HEK293 (cell line): ENCODE measurements at regions not wholly inside any gene's neighbourhood (a gene's known extent, or its start where the extent isn't known, plus 50 kb on each side); places are given as distances from the start of the nearest gene placed in this dataset.

Source experiments
- CTCF ChIA-PET: fragments of 350-600 bp; formaldehyde crosslinking; extraction: SDS; loops from one replicate; lab custom pipeline; 2021; ENCODE audit warnings: antibody characterized with exemption; lab: Yijun Ruan, JAX
- POLR2A ChIA-PET: fragments of 300-600 bp; formaldehyde crosslinking; extraction: SDS; loops from one replicate; lab custom pipeline; 2020; ENCODE audit warnings: antibody characterized with exemption, inconsistent platforms; lab: Yijun Ruan, JAX
- H3K27ac ChIP-seq: fragments of 200-500 bp; sonication (Bioruptor generic); 2 replicates; pipeline ENCODE4 v1.5.1; 2014; ENCODE audit warnings: low read depth, low read length, control low read depth, inconsistent platforms; ENCODE audit errors: extremely low read depth
- H3K36me3 ChIP-seq, 2 experiments: fragments of 200-500 bp in 1 of 2; sonication (Bioruptor generic) in 1 of 2; 1 replicate in 1 of 2; 2 replicates in 1 of 2; pipeline ENCODE4 v1.5.1; 2014 to 2017; ENCODE audit warnings: inconsistent platforms in 2 of 2, low read length in 2 of 2; ENCODE audit not compliant: control insufficient read depth in 2 of 2, insufficient read depth in 1 of 2
- H3K4me1 ChIP-seq: fragments of 200-500 bp; sonication (Bioruptor generic); 2 replicates; pipeline ENCODE4 v1.5.1; 2014; ENCODE audit warnings: mild to moderate bottlenecking, low read length, inconsistent platforms; ENCODE audit not compliant: control insufficient read depth, insufficient read depth
- H3K4me3 ChIP-seq: 2 replicates; pipeline ENCODE4 v1.5.1; 2011; ENCODE audit warnings: low read depth, mild to moderate bottlenecking, control low read depth, low read length, moderate library complexity
- H3K9me3 ChIP-seq: fragments of 200-500 bp; sonication (Bioruptor generic); 2 replicates; pipeline ENCODE4 v1.5.1; 2014; ENCODE audit warnings: low read depth, low read length, inconsistent platforms; ENCODE audit not compliant: control insufficient read depth, insufficient read depth
- HOXC10 ChIP-seq: sonication (generic); formaldehyde crosslinking; IDR thresholded peaks from 2 replicates; pipeline ENCODE4 v1.8.1; 2023; ENCODE audit warnings: mild to moderate bottlenecking, missing genetic modification reagents
- IKZF3 ChIP-seq: fragments of 450-650 bp; IDR thresholded peaks from 2 replicates; pipeline ENCODE4 v1.5.0; 2018; ENCODE audit warnings: missing biosample characterization, mild to moderate bottlenecking, missing genetic modification characterization, moderate library complexity
- MZF1 ChIP-seq: fragments of 450-650 bp; formaldehyde crosslinking; IDR thresholded peaks from 2 replicates; pipeline ENCODE4 v1.5.1; 2017; ENCODE audit warnings: missing biosample characterization, missing genetic modification characterization, borderline replicate concordance
- PRDM1 ChIP-seq: fragments of 450-650 bp; formaldehyde crosslinking; IDR thresholded peaks from 2 replicates; pipeline ENCODE4; 2016; ENCODE audit warnings: missing biosample characterization, missing genetic modification characterization
- SP7 ChIP-seq: fragments of 450-650 bp; formaldehyde crosslinking; IDR thresholded peaks from 2 replicates; pipeline ENCODE4 v1.5.1; 2016; ENCODE audit warnings: missing biosample characterization, missing genetic modification characterization
- YY2 ChIP-seq: fragments of 450-650 bp; formaldehyde crosslinking; IDR thresholded peaks from 2 replicates; pipeline ENCODE4 v1.5.1; 2016; ENCODE audit warnings: missing biosample characterization, missing genetic modification characterization
- ZBTB20 ChIP-seq: fragments of 450-650 bp; formaldehyde crosslinking; IDR thresholded peaks from 2 replicates; pipeline ENCODE4 v1.5.1; 2016; ENCODE audit warnings: missing biosample characterization, missing genetic modification characterization
- ZNF146 ChIP-seq: fragments of 450-650 bp; formaldehyde crosslinking; IDR thresholded peaks from 2 replicates; pipeline ENCODE4 v1.5.1; 2016; ENCODE audit warnings: missing biosample characterization, missing genetic modification characterization
- ZNF184 ChIP-seq: fragments of 450-650 bp; IDR thresholded peaks from 2 replicates; pipeline ENCODE4 v1.5.1; 2018; ENCODE audit warnings: missing biosample characterization, mild to moderate bottlenecking, missing genetic modification characterization
- ZNF248 ChIP-seq: fragments of 450-650 bp; formaldehyde crosslinking; IDR thresholded peaks from 2 replicates; pipeline ENCODE4 v1.5.1; 2017; ENCODE audit warnings: missing biosample characterization, missing genetic modification characterization
- ZNF266 ChIP-seq: fragments of 450-650 bp; formaldehyde crosslinking; IDR thresholded peaks from 2 replicates; pipeline ENCODE4 v1.5.1; 2016; ENCODE audit warnings: missing biosample characterization, missing genetic modification characterization, low read depth
- ZNF335 ChIP-seq: fragments of 450-650 bp; formaldehyde crosslinking; conservative IDR thresholded peaks from 2 replicates; pipeline ENCODE4 v1.5.1; 2016; ENCODE audit warnings: missing biosample characterization, missing genetic modification characterization
- ZNF433 ChIP-seq: fragments of 450-650 bp; formaldehyde crosslinking; IDR thresholded peaks from 2 replicates; pipeline ENCODE4 v1.5.1; 2016; ENCODE audit warnings: missing biosample characterization, missing genetic modification characterization, low read depth
- ZNF518A ChIP-seq: fragments of 450-650 bp; formaldehyde crosslinking; conservative IDR thresholded peaks from 2 replicates; pipeline ENCODE4 v1.5.1; 2016; ENCODE audit warnings: low read depth, missing biosample characterization, missing genetic modification characterization
- ZNF677 ChIP-seq: fragments of 450-650 bp; IDR thresholded peaks from 2 replicates; pipeline ENCODE4 v1.5.0; 2018; ENCODE audit warnings: missing biosample characterization, mild to moderate bottlenecking, missing genetic modification characterization, moderate library complexity
- ZNF843 ChIP-seq: fragments of 450-650 bp; formaldehyde crosslinking; IDR thresholded peaks from 2 replicates; pipeline ENCODE4 v1.5.1; 2016; ENCODE audit warnings: missing biosample characterization, missing genetic modification characterization
- TF ChIP-seq, protein P1 (sequence below): fragments of 450-650 bp; formaldehyde crosslinking; IDR thresholded peaks from 2 replicates; pipeline ENCODE4 v1.5.1; 2016; ENCODE audit warnings: missing biosample characterization, missing genetic modification characterization, borderline replicate concordance
- TF ChIP-seq, protein P2 (sequence below): fragments of 450-650 bp; formaldehyde crosslinking; IDR thresholded peaks from 2 replicates; pipeline ENCODE4 v1.5.1; 2017; ENCODE audit warnings: missing biosample characterization, missing genetic modification characterization

DNA sequence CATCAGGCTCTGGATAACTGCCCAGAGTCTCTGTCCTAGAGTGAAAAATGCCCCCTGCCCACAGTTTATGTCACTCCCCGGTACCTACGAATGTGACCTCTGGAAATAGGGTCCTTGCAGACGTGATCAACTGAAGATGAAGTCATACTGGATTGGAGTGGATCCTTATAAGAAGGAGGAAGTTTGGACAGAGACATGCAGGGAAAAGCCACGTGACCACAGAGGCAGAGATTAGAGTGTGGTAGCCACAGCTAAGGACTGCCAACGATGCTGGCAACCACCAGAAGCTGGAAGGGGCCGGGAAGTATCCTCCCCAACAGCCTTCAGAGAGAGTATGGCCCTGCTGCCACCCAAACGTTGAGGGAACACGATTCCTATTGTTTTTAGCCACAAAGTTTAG is 101.2 kb upstream of the NCOR2 start:
- Histone ChIP-seq H3K4me1 (no peaks in the 10 kb centered on the region), H3K36me3 (no peaks in the 10 kb centered on the region), H3K4me3 (no peak overlapping the region)
- CTCF ChIA-PET = no interaction called here
- TF ChIP-seq ZNF184 (tag by site-specific recombination) (no peak), PRDM1 (tag by site-specific recombination) (no peak), ZNF146 (tag by site-specific recombination) (no peak), ZNF433 (tag by site-specific recombination) (no peak), ZNF843 (tag by site-specific recombination) (no peak), IKZF3 (tag by site-specific recombination) (no peak)
- TF ChIP-seq, protein P1, sequence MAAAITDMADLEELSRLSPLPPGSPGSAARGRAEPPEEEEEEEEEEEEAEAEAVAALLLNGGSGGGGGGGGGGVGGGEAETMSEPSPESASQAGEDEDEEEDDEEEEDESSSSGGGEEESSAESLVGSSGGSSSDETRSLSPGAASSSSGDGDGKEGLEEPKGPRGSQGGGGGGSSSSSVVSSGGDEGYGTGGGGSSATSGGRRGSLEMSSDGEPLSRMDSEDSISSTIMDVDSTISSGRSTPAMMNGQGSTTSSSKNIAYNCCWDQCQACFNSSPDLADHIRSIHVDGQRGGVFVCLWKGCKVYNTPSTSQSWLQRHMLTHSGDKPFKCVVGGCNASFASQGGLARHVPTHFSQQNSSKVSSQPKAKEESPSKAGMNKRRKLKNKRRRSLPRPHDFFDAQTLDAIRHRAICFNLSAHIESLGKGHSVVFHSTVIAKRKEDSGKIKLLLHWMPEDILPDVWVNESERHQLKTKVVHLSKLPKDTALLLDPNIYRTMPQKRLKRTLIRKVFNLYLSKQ (tag by site-specific recombination) = no peak
- TF ChIP-seq, protein P2, sequence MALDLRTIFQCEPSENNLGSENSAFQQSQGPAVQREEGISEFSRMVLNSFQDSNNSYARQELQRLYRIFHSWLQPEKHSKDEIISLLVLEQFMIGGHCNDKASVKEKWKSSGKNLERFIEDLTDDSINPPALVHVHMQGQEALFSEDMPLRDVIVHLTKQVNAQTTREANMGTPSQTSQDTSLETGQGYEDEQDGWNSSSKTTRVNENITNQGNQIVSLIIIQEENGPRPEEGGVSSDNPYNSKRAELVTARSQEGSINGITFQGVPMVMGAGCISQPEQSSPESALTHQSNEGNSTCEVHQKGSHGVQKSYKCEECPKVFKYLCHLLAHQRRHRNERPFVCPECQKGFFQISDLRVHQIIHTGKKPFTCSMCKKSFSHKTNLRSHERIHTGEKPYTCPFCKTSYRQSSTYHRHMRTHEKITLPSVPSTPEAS (tag by site-specific recombination) = no peak
- TF ChIP-seq, all 188 proteins: peak for 0
- Histone ChIP-seq H3K9me3 (no peaks in the 10 kb centered on the region), H3K27ac (no peak overlapping the region)
- POLR2A ChIA-PET = no interaction called here

DNA sequence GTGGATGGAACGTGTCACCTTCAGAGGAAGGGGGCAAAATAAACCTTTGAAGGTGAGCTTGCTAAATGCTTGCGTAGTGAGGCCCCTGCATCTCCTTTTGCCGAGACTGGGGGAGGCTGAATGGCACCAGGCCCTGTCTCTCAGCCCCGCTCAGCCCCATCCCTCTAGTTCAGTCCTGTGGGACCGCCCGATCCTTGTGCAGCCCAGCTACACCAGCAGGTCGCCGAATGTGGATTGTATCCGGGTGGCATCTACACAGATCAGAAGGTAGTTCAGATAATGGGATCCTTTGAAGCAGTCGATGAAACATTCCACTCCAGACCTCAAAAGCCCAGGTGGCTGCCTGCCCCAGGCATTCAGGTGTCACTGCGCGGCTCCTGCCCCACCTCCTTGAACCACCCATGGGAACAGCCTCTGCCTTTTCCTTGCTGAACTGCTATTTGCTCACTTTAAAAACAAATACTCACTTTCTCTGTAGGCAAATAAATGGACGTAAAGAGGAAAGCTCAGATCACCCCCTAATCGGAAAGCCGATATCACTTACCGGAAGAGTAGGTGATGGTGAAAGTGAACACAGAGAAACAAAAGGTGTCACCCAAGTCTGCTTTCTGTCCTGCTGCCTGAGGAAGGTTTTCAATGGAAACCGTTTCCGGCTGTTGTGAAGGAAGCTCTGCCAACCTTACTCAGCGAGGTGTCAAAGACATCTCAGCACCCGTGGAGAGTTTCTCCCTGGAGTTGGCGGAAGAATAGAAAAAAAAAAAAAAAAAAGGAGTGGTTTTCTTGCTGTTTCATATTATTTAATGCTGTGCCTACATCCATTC is 100.3 kb upstream of the NCOR2 start:
- CTCF ChIA-PET = interaction anchor here (0.8 kb wide), 1 partner anchor 13 kb away, joined by 4 read pairs; no protein-coding TSS in a partner anchor
- POLR2A ChIA-PET = no interaction called here
- Histone ChIP-seq H3K4me1 (no peaks in the 10 kb centered on the region), H3K36me3 (no peaks in the 10 kb centered on the region), H3K4me3 (no peak overlapping the region), H3K9me3 (no peaks in the 10 kb centered on the region), H3K27ac (no peak overlapping the region)
- TF ChIP-seq ZNF677 (tag by site-specific recombination) = no peak
- TF ChIP-seq ZBTB20 = no peak
- TF ChIP-seq SP7 (tag by site-specific recombination) = no peak
- TF ChIP-seq ZNF266 (tag by site-specific recombination) = no peak
- TF ChIP-seq ZNF248 = no peak
- no peak for TF ChIP-seq HOXC10
- no peak for TF ChIP-seq YY2
- no peak for TF ChIP-seq ZNF335 (tag by site-specific recombination)
- no peak for TF ChIP-seq ZNF518A (tag by site-specific recombination)
- TF ChIP-seq MZF1 (tag by site-specific recombination) = no peak
